AG10803 (cell line): ENCODE measurements at regions not wholly inside any gene's neighbourhood (a gene's known extent, or its start where the extent isn't known, plus 50 kb on each side); places are given as distances from the start of the nearest gene placed in this dataset.
"Not testable (repeated sequence)": the region's sequence is repeated elsewhere in the genome, so short reads cannot be mapped to it uniquely, and the experiment has no call there.

Experiments
- DNase-seq: peaks from one replicate; pipeline ENCODE4 v3.0.0; 2010; ENCODE audit warnings: low read depth
- H3K4me3 ChIP-seq: 2 replicates; pipeline ENCODE4 v1.5.1; 2011; ENCODE audit warnings: mild to moderate bottlenecking, low read length, control low read depth
- CTCF ChIP-seq: conservative IDR thresholded peaks from 2 replicates; pipeline ENCODE4 v1.5.1; 2011; ENCODE audit warnings: mild to moderate bottlenecking, low read length, control low read depth, inconsistent platforms

GRCh38 chr4:131447883-131448282 lies 1701.2 kb upstream of the PCDH10 start:
- no peak for DNase-seq
- TF ChIP-seq CTCF = no peak
- no peak overlapping the region for H3K4me3 ChIP-seq

GRCh38 chr4:131450572-131451209 lies 1698.4 kb upstream of the PCDH10 start:
- no peak for TF ChIP-seq CTCF

GRCh38 chr4:131459430-131460101 lies 1689.5 kb upstream of the PCDH10 start:
- DNase-seq = no peak
- TF ChIP-seq CTCF = no peak
- no peak overlapping the region for H3K4me3 ChIP-seq

More at GRCh38 chr4:131450572-131451209, 1698.4 kb upstream of the PCDH10 start:
- no peak for DNase-seq
- H3K4me3 ChIP-seq = no peak overlapping the region

GRCh38 chr4:131470360-131470759 lies 1678.7 kb upstream of the PCDH10 start:
- TF ChIP-seq CTCF = no peak
- no peak for DNase-seq

GRCh38 chr4:131488772-131489171 lies 1660.3 kb upstream of the PCDH10 start:
- no peak for TF ChIP-seq CTCF
- H3K4me3 ChIP-seq = no peak overlapping the region
- no peak for DNase-seq

More at GRCh38 chr4:131470360-131470759, 1678.7 kb upstream of the PCDH10 start:
- no peak overlapping the region for H3K4me3 ChIP-seq

GRCh38 chr4:131496211-131496610 lies 1652.9 kb upstream of the PCDH10 start:
- not testable (repeated sequence) for H3K4me3 ChIP-seq, DNase-seq

GRCh38 chr4:131499141-131499873 lies 1649.8 kb upstream of the PCDH10 start:
- H3K4me3 ChIP-seq = no peak overlapping the region
- TF ChIP-seq CTCF = no peak
- no peak for DNase-seq
